K562 (cell line): ENCODE measurements at regions not wholly inside any gene's neighbourhood (a gene's known extent, or its start where the extent isn't known, plus 50 kb on each side); places are given as distances from the start of the nearest gene placed in this dataset.
A peak's percentile ranks its signal among the peaks of the same experiment; 100 is the strongest.

ENCODE experiments used
- CEBPZ ChIP-seq: fragments of 150-350 bp; IDR thresholded peaks from 2 replicates; pipeline ENCODE4 v1.6.1; 2014; ENCODE audit warnings: low read depth, mild to moderate bottlenecking, low read length, borderline replicate concordance
- CTBP1 ChIP-seq: fragments of 450-650 bp; IDR thresholded peaks from 2 replicates; pipeline ENCODE4 v1.6.1; 2016; ENCODE audit warnings: borderline replicate concordance
- ETV5 ChIP-seq: sonication (generic); formaldehyde crosslinking; IDR thresholded peaks from 2 replicates; pipeline ENCODE4 v1.4.0; 2020; ENCODE audit warnings: low read depth, mild to moderate bottlenecking, missing genetic modification reagents
- FOS ChIP-seq: IDR thresholded peaks from 3 replicates; pipeline ENCODE4 v1.6.1; 2011; ENCODE audit not compliant: insufficient read length; ENCODE audit errors: extremely low read depth
- HDAC1 ChIP-seq, 2 experiments: fragments of 450-650 bp; IDR thresholded peaks; 2 replicates each; pipeline ENCODE4 v1.6.1; 2016 to 2017; ENCODE audit warnings: inconsistent platforms in 1 of 2, mild to moderate bottlenecking in 1 of 2, moderate library complexity in 1 of 2
- MTF1 ChIP-seq: fragments of 250-450 bp; sonication (Bioruptor Pico); IDR thresholded peaks from 2 replicates; pipeline ENCODE4 v1.9.0; 2021; ENCODE audit warnings: moderate library complexity, mild to moderate bottlenecking, inconsistent platforms, borderline replicate concordance
- NR2C2 ChIP-seq, 2 experiments: fragments of 200-800 bp in 1 of 2; sonication (Bioruptor generic) in 1 of 2; sonication (generic) in 1 of 2; formaldehyde crosslinking in 1 of 2; IDR thresholded peaks; 2 replicates each; pipeline versions ENCODE4 v1.6.1 to v1.8.0; 2016 to 2022; ENCODE audit warnings: mild to moderate bottlenecking in 1 of 2, missing compliant biosample characterization in 1 of 2, missing genetic modification characterization in 1 of 2, missing genetic modification reagents in 1 of 2
- PHF20 ChIP-seq: fragments of 450-650 bp; IDR thresholded peaks from 2 replicates; pipeline ENCODE4 v1.6.1; 2018; ENCODE audit not compliant: partially characterized antibody
- SIX5 ChIP-seq, 2 experiments: IDR thresholded peaks; 2 replicates each; pipeline ENCODE4 v1.6.1; 2011; ENCODE audit warnings: low read length in 2 of 2, borderline replicate concordance in 1 of 2, low read depth in 1 of 2, mild to moderate bottlenecking in 1 of 2, moderate library complexity in 1 of 2; ENCODE audit not compliant: insufficient read depth in 1 of 2
- STAT5B ChIP-seq: fragments of 250-450 bp; sonication (Bioruptor Pico); IDR thresholded peaks from 2 replicates; pipeline ENCODE4 v1.8.0; 2021; ENCODE audit warnings: mild to moderate bottlenecking, inconsistent platforms
- TAL1 ChIP-seq: fragments of 450-650 bp; IDR thresholded peaks from 2 replicates; pipeline ENCODE4 v1.6.1; 2016; ENCODE audit warnings: mild to moderate bottlenecking
- ZNF695 ChIP-seq: fragments of 450-650 bp; formaldehyde crosslinking; IDR thresholded peaks from 2 replicates; pipeline ENCODE4 v1.4.0; 2020; ENCODE audit warnings: mild to moderate bottlenecking, moderate library complexity

- TF ChIP-seq CEBPZ (no peak), FOS (no peak), SIX5 (IDR thresholded peaks at IDR 0.05; ENCODE audit: borderline replicate concordance in 1 of 2, insufficient read depth in 1 of 2, low read depth in 1 of 2, low read length in 2 of 2) (no peak), STAT5B (no peak), ETV5 (CRISPR knock-in tag) (no peak), TAL1 (peak; percentile 12; the same call in 1 of the 2 replicates), PHF20 (no peak), MTF1 (CRISPR knock-in tag) (no peak), NR2C2 (CRISPR knock-in tag; IDR thresholded peaks at IDR 0.05) (no peak), NR2C2 (tag; IDR thresholded peaks at IDR 0.05) (no peak), CTBP1 (peak; percentile 30; the same call in 1 of the 2 replicates), ZNF695 (CRISPR knock-in tag) (no peak), HDAC1 (IDR thresholded peaks at IDR 0.05) (no peak)
Observed at GRCh38 chr11:11020747-11021149, 162.9 kb upstream of the ZBED5 start (continued).
